Upper lobe of left lung (tissue), 4 donors: ENCODE measurements at regions not wholly inside any gene's neighbourhood (a gene's known extent, or its start where the extent isn't known, plus 50 kb on each side); places are given as distances from the start of the nearest gene placed in this dataset.
"Not testable (repeated sequence)": the region's sequence is repeated elsewhere in the genome, so short reads cannot be mapped to it uniquely, and the experiment has no call there.

ENCODE experiments used
- EP300 ChIP-seq, 4 donors: sonication (generic); formaldehyde crosslinking; IDR thresholded peaks; one replicate each; pipeline ENCODE4 v1.5.1; 2017; ENCODE audit warnings: antibody characterized with exemption in 4 of 4, control low read depth in 2 of 4
- POLR2A ChIP-seq, 4 donors: fragments of 450-650 bp; IDR thresholded peaks; one replicate each; pipeline ENCODE4 v1.5.1; 2016 to 2017; ENCODE audit warnings: antibody characterized with exemption in 4 of 4, mild to moderate bottlenecking in 2 of 4
- POLR2AphosphoS5 ChIP-seq, 2 donors: sonication (generic); formaldehyde crosslinking; IDR thresholded peaks; one replicate each; pipeline ENCODE4 v1.5.1; 2017; ENCODE audit warnings: antibody characterized with exemption in 2 of 2
- TF ChIP-seq, protein P1 (sequence below), 6 experiments: fragments of 450-650 bp in 4 of 6; fragments of 200-600 bp in 2 of 6; sonication (generic) in 2 of 6; IDR thresholded peaks; one replicate each; pipeline ENCODE4 v1.5.1; 2016 to 2019; ENCODE audit warnings: antibody characterized with exemption in 6 of 6

DNA sequence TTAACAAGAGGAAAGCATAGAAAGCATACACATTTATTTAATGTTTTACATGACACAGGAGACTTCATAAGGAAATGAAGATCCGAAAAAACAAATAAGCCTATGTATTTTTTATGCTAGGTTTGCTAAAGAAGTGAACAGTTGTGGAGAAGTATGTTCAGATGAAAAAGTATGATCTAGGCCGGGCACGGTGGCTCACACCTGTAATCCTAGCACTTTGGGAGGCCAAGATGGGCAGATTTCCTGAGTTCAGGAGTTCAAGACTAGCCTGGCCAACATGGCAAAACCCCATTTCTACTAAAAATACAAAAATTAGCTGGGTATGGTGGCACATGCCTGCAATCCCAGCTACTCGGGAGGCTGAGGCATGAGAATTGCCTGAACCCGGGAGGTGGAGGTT, 69.2 kb upstream of the RPL38 start:
- TF ChIP-seq EP300, POLR2A, POLR2AphosphoS5 (IDR thresholded peaks at IDR 0.05): not testable (repeated sequence)
- TF ChIP-seq, protein P1, sequence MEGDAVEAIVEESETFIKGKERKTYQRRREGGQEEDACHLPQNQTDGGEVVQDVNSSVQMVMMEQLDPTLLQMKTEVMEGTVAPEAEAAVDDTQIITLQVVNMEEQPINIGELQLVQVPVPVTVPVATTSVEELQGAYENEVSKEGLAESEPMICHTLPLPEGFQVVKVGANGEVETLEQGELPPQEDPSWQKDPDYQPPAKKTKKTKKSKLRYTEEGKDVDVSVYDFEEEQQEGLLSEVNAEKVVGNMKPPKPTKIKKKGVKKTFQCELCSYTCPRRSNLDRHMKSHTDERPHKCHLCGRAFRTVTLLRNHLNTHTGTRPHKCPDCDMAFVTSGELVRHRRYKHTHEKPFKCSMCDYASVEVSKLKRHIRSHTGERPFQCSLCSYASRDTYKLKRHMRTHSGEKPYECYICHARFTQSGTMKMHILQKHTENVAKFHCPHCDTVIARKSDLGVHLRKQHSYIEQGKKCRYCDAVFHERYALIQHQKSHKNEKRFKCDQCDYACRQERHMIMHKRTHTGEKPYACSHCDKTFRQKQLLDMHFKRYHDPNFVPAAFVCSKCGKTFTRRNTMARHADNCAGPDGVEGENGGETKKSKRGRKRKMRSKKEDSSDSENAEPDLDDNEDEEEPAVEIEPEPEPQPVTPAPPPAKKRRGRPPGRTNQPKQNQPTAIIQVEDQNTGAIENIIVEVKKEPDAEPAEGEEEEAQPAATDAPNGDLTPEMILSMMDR (IDR thresholded peaks at IDR 0.05) = not testable (repeated sequence)
